ENCODE measurements at regions not wholly inside any gene's neighbourhood (a gene's known extent, or its start where the extent isn't known, plus 50 kb on each side); places are given as distances from the start of the nearest gene placed in this dataset.
"Not testable (repeated sequence)": the region's sequence is repeated elsewhere in the genome, so short reads cannot be mapped to it uniquely, and the experiment has no call there.

GRCh38 chr5:67793418-67793817 is 422.1 kb upstream of the PIK3R1 start:
- intact Hi-C loops (cut with DNase I) = no loop called here
- H3K4me3 ChIP-seq (ENCODE audit: low read length in 3 of 3) = no peak overlapping the region
- TF ChIP-seq CTCF (IDR thresholded peaks at IDR 0.05; ENCODE audit: borderline replicate concordance, extremely low read depth, insufficient read depth) = no peak
- H3K27me3 ChIP-seq (ENCODE audit: control insufficient read depth, insufficient read depth, low read length) = no peaks in the 10 kb centered on the region
- DNase-seq (no peak), FAIRE-seq (no peak)
- H3K27ac ChIP-seq (ENCODE audit: low read depth in 2 of 2, low read length in 2 of 2) = no peak overlapping the region
- H3K36me3 ChIP-seq (ENCODE audit: control insufficient read depth in 2 of 3, insufficient read depth in 3 of 3, low read length in 3 of 3) = no peaks in the 10 kb centered on the region
- no peaks in the 10 kb centered on the region for H3K9me3 ChIP-seq (ENCODE audit: control insufficient read depth in 2 of 3, insufficient read depth in 1 of 3, low read length in 3 of 3)
- H3K4me1 ChIP-seq (ENCODE audit: control insufficient read depth in 2 of 3, insufficient read depth in 2 of 3, low read depth in 1 of 3, low read length in 3 of 3) = no peaks in the 10 kb centered on the region
- H3K9ac ChIP-seq (ENCODE audit: low read length in 3 of 3) = no peak overlapping the region

DNA sequence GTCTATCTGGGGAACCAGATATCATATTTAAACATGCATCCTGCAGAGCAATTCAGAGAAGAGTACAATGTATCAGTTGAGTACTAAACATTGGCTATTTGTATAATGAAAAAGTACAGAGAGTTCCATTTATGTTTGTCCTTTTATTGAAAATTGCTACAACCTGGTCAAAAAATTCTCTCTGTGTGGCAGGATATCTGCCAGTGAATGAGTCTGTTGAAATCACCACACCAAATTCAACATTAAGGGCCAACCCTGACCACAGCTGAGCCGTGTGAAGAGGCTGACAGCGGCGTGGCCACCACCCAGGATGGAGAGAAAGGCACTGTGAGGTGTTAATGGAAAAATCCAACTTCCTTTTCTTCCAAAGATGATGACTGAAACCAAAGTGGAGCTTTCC is 422.7 kb upstream of the PIK3R1 start:
- intact Hi-C loops (cut with DNase I) = no loop called here
- no peak for FAIRE-seq
- H3K27ac ChIP-seq (ENCODE audit: low read depth in 2 of 2, low read length in 2 of 2) = no peak overlapping the region

GRCh38 chr5:67790390-67790789 is 425.2 kb upstream of the PIK3R1 start:
- H3K4me3 ChIP-seq (ENCODE audit: low read length in 3 of 3) = no peak overlapping the region
- TF ChIP-seq CTCF (IDR thresholded peaks at IDR 0.05; ENCODE audit: borderline replicate concordance, extremely low read depth, insufficient read depth) = no peak
- H3K27me3 ChIP-seq (ENCODE audit: control insufficient read depth, insufficient read depth, low read length) = no peaks in the 10 kb centered on the region
- H3K9me3 ChIP-seq (ENCODE audit: control insufficient read depth in 2 of 3, insufficient read depth in 1 of 3, low read length in 3 of 3) = no peaks in the 10 kb centered on the region
- no peak overlapping the region for H3K27ac ChIP-seq (ENCODE audit: low read depth in 2 of 2, low read length in 2 of 2)
- intact Hi-C loops (cut with DNase I) = no loop called here
- FAIRE-seq = no peak
- no peaks in the 10 kb centered on the region for H3K4me1 ChIP-seq (ENCODE audit: control insufficient read depth in 2 of 3, insufficient read depth in 2 of 3, low read depth in 1 of 3, low read length in 3 of 3)
- no peak for DNase-seq
- H3K36me3 ChIP-seq (ENCODE audit: control insufficient read depth in 2 of 3, insufficient read depth in 3 of 3, low read length in 3 of 3) = no peaks in the 10 kb centered on the region
- no peak overlapping the region for H3K9ac ChIP-seq (ENCODE audit: low read length in 3 of 3)

More for the DNA sequence above, 422.7 kb upstream of the PIK3R1 start:
- TF ChIP-seq CTCF (IDR thresholded peaks at IDR 0.05; ENCODE audit: borderline replicate concordance, extremely low read depth, insufficient read depth) = no peak
- no peaks in the 10 kb centered on the region for H3K27me3 ChIP-seq (ENCODE audit: control insufficient read depth, insufficient read depth, low read length)
- no peaks in the 10 kb centered on the region for H3K36me3 ChIP-seq (ENCODE audit: control insufficient read depth in 2 of 3, insufficient read depth in 3 of 3, low read length in 3 of 3)
- no peaks in the 10 kb centered on the region for H3K4me1 ChIP-seq (ENCODE audit: control insufficient read depth in 2 of 3, insufficient read depth in 2 of 3, low read depth in 1 of 3, low read length in 3 of 3)
- H3K4me3 ChIP-seq (ENCODE audit: low read length in 3 of 3) = no peak overlapping the region
- no peaks in the 10 kb centered on the region for H3K9me3 ChIP-seq (ENCODE audit: control insufficient read depth in 2 of 3, insufficient read depth in 1 of 3, low read length in 3 of 3)
- no peak for DNase-seq
- H3K9ac ChIP-seq (ENCODE audit: low read length in 3 of 3) = no peak overlapping the region

DNA sequence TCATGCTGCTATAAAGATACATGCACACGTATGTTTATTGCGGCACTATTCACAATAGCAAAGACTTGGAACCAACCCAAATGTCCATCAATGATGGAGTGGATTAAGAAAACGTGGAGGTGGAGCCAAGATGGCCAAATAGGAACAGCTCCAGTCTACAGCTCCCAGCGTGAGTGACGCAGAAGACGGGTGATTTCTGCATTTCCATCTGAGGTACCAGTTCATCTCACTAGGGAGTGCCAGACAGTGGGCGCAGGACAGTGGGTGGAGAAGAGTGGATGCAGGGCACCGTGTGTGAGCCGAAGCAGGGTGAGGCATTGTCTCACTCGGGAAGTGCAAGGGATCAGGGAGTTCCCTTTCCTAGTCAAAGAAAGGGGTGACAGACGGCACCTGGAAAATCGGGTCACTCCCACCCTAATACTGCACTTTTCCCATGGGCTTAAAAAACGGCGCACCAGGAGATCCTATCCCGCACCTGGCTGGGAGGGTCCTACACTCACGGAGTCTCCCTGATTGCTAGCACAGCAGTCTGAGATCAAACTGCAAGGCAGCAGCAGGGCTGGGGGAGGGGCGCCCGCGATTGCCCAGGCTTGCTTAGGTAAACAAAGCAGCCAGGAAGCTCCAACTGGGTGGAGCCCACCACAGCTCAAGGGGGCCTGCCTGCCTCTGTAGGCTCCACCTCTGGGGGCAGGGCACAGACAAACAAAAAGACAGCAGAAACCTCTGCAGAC is 435.5 kb upstream of the PIK3R1 start:
- H3K9me3 ChIP-seq (ENCODE audit: control insufficient read depth in 2 of 3, insufficient read depth in 1 of 3, low read length in 3 of 3); H3K27ac ChIP-seq (ENCODE audit: low read depth in 2 of 2, low read length in 2 of 2); H3K4me3 ChIP-seq (ENCODE audit: low read length in 3 of 3); FAIRE-seq; H3K36me3 ChIP-seq (ENCODE audit: control insufficient read depth in 2 of 3, insufficient read depth in 3 of 3, low read length in 3 of 3); H3K9ac ChIP-seq (ENCODE audit: low read length in 3 of 3); H3K27me3 ChIP-seq (ENCODE audit: control insufficient read depth, insufficient read depth, low read length); DNase-seq; H3K4me1 ChIP-seq (ENCODE audit: control insufficient read depth in 2 of 3, insufficient read depth in 2 of 3, low read depth in 1 of 3, low read length in 3 of 3); intact Hi-C loops (cut with DNase I): not testable (repeated sequence)

Data from kidney (tissue), 13 donors.